ENCODE measurements at regions not wholly inside any gene's neighbourhood (a gene's known extent, or its start where the extent isn't known, plus 50 kb on each side); places are given as distances from the start of the nearest gene placed in this dataset.

DNA sequence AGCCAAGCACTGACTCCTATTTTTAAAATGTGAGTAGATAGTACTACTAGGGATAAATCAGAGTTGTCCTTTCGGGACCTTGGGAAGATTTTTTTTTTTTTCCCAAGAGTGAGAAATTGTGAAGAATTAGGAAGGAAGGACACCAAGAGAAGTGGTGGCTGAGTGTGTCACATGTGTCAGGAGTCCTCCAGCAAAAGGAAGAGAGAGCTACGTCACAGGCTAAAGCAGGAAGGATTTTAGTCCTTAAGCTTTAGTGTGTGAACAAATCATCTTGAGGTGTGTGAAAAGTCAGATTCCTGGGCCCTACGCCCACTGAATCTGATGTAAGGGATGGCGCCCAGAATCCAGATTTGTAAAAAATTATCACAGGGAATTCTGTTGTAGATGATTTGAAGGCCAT, 172.7 kb downstream of the SERPINI1 start:
- Histone ChIP-seq H3K9me2 (replicated peaks; ENCODE audit: low read depth, low read length) (no peaks in the 10 kb centered on the region), H3K27me3 (ENCODE audit: insufficient read depth, low read length, poor library complexity, severe bottlenecking) (no peaks in the 10 kb centered on the region), H4K20me1 (ENCODE audit: insufficient read depth, low read length, poor library complexity, severe bottlenecking) (no peaks in the 10 kb centered on the region), H3K9ac (ENCODE audit: low read depth, low read length, poor library complexity, severe bottlenecking) (no peak overlapping the region), H3K4me3 (ENCODE audit: low read length, poor library complexity, severe bottlenecking) (no peak overlapping the region), H3F3A (ENCODE audit: low read depth) (no peaks in the 10 kb centered on the region), H3K9me3 (ENCODE audit: insufficient read depth, low read depth, low read length) (no peaks in the 10 kb centered on the region), H3K36me3 (ENCODE audit: insufficient read depth, low read length) (no peaks in the 10 kb centered on the region), H3K4me2 (ENCODE audit: low read depth, low read length, poor library complexity, severe bottlenecking) (no peak overlapping the region), H2AFZ (ENCODE audit: low read length) (no peak overlapping the region), H3K4me1 (ENCODE audit: insufficient read depth, low read length, poor library complexity, severe bottlenecking) (no peaks in the 10 kb centered on the region), H3K79me2 (ENCODE audit: insufficient read depth, low read length) (no peaks in the 10 kb centered on the region)
- TF ChIP-seq, protein P1, sequence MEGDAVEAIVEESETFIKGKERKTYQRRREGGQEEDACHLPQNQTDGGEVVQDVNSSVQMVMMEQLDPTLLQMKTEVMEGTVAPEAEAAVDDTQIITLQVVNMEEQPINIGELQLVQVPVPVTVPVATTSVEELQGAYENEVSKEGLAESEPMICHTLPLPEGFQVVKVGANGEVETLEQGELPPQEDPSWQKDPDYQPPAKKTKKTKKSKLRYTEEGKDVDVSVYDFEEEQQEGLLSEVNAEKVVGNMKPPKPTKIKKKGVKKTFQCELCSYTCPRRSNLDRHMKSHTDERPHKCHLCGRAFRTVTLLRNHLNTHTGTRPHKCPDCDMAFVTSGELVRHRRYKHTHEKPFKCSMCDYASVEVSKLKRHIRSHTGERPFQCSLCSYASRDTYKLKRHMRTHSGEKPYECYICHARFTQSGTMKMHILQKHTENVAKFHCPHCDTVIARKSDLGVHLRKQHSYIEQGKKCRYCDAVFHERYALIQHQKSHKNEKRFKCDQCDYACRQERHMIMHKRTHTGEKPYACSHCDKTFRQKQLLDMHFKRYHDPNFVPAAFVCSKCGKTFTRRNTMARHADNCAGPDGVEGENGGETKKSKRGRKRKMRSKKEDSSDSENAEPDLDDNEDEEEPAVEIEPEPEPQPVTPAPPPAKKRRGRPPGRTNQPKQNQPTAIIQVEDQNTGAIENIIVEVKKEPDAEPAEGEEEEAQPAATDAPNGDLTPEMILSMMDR (conservative IDR thresholded peaks at IDR 0.05; ENCODE audit: low read length) = no peak

DNA sequence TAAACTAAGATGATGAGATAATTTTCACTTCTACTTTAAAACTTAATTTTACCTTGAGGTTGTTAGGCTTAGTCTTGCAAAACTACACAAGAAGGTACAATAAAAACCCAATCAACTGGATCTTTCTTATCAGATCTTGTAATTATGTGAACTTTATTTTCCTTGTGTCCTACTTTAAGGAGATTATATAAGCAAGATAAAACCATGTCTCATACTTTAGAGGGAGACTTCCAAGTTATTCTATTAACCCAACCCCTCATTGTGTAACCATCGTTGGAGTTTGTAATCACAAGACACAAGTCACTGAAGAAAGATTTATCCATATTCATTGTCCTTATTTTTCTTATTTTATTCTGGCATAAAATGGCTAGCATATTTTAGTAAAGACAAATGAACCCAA, 165.6 kb downstream of the SERPINI1 start:
- no peak overlapping the region for H2AFZ ChIP-seq (ENCODE audit: low read length)
- H3K4me1 ChIP-seq (ENCODE audit: insufficient read depth, low read length, poor library complexity, severe bottlenecking) = no peaks in the 10 kb centered on the region
- H3K36me3 ChIP-seq (ENCODE audit: insufficient read depth, low read length) = no peaks in the 10 kb centered on the region
- no peak for TF ChIP-seq EZH2phosphoT487 (IDR thresholded peaks at IDR 0.05; ENCODE audit: borderline replicate concordance)
- TF ChIP-seq, protein P1 (conservative IDR thresholded peaks at IDR 0.05; ENCODE audit: low read length) = no peak
- H4K20me1 ChIP-seq (ENCODE audit: insufficient read depth, low read length, poor library complexity, severe bottlenecking) = no peaks in the 10 kb centered on the region
- H3F3A ChIP-seq (ENCODE audit: low read depth) = no peaks in the 10 kb centered on the region
- no peaks in the 10 kb centered on the region for H3K79me2 ChIP-seq (ENCODE audit: insufficient read depth, low read length)
- no peaks in the 10 kb centered on the region for H3K27me3 ChIP-seq (ENCODE audit: insufficient read depth, low read length, poor library complexity, severe bottlenecking)
- no peaks in the 10 kb centered on the region for H3K9me3 ChIP-seq (ENCODE audit: insufficient read depth, low read depth, low read length)
- H3K9me2 ChIP-seq (replicated peaks; ENCODE audit: low read depth, low read length) = no peaks in the 10 kb centered on the region
- H3K4me3 ChIP-seq (ENCODE audit: low read length, poor library complexity, severe bottlenecking) = no peak overlapping the region
- H3K9ac ChIP-seq (ENCODE audit: low read depth, low read length, poor library complexity, severe bottlenecking) = no peak overlapping the region
- H3K4me2 ChIP-seq (ENCODE audit: low read depth, low read length, poor library complexity, severe bottlenecking) = no peak overlapping the region

DNA sequence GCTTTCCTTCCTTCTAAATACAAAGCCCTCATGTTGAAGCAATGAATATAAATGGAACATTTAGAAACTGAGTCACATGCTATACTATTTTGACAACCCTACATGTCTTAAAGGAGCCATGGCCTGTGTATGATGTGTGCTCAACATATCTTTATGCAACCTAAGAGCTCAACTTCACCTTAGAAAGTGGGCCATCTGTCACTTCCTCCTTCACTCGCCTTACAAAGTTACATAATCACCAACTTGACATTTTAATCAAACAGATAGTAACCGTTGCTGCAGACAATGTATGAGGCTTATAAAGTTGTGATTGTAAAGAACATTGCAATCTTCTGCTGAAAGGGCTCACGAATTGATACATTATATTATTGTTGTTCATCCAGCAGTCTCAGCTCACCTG, 163.6 kb downstream of the SERPINI1 start:
- H3K9ac ChIP-seq (ENCODE audit: low read depth, low read length, poor library complexity, severe bottlenecking) = no peak overlapping the region

DNA sequence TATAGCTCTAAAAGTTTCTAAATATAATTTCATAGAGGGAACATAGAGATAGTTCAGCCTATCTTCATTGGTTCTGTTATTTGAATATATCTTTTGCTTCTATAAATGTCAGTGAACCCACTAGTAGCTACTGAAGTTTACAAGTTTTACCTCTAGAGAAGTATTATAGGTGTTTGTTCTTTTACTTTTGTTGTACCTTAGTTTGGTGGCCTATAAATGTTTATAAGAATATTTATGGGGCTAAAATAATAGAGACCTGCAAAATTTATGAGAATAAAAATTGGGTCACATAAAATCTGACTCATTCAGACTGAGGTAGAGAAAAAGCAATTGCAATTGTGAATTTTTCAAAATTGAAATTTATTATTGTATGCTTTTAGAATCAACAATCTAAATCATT, 162.6 kb downstream of the SERPINI1 start:
- H3K27me3 ChIP-seq (ENCODE audit: insufficient read depth, low read length, poor library complexity, severe bottlenecking) = no peaks in the 10 kb centered on the region
- H3K4me2 ChIP-seq (ENCODE audit: low read depth, low read length, poor library complexity, severe bottlenecking) = no peak overlapping the region
- H3K9me2 ChIP-seq (replicated peaks; ENCODE audit: low read depth, low read length) = no peaks in the 10 kb centered on the region
- TF ChIP-seq EZH2phosphoT487 (IDR thresholded peaks at IDR 0.05; ENCODE audit: borderline replicate concordance) = no peak
- TF ChIP-seq, protein P1 (conservative IDR thresholded peaks at IDR 0.05; ENCODE audit: low read length) = no peak
- no peaks in the 10 kb centered on the region for H3K79me2 ChIP-seq (ENCODE audit: insufficient read depth, low read length)
- no peaks in the 10 kb centered on the region for H3K9me3 ChIP-seq (ENCODE audit: insufficient read depth, low read depth, low read length)
- H4K20me1 ChIP-seq (ENCODE audit: insufficient read depth, low read length, poor library complexity, severe bottlenecking) = no peaks in the 10 kb centered on the region
- no peak overlapping the region for H3K4me3 ChIP-seq (ENCODE audit: low read length, poor library complexity, severe bottlenecking)
- H3K4me1 ChIP-seq (ENCODE audit: insufficient read depth, low read length, poor library complexity, severe bottlenecking) = no peaks in the 10 kb centered on the region
- no peaks in the 10 kb centered on the region for H3K36me3 ChIP-seq (ENCODE audit: insufficient read depth, low read length)
- no peak overlapping the region for H3K9ac ChIP-seq (ENCODE audit: low read depth, low read length, poor library complexity, severe bottlenecking)
- H2AFZ ChIP-seq (ENCODE audit: low read length) = no peak overlapping the region
- no peaks in the 10 kb centered on the region for H3F3A ChIP-seq (ENCODE audit: low read depth)

More for the DNA sequence above, 163.6 kb downstream of the SERPINI1 start:
- no peak for TF ChIP-seq EZH2phosphoT487 (IDR thresholded peaks at IDR 0.05; ENCODE audit: borderline replicate concordance)
- H3K27me3 ChIP-seq (ENCODE audit: insufficient read depth, low read length, poor library complexity, severe bottlenecking) = no peaks in the 10 kb centered on the region
- no peak overlapping the region for H3K4me3 ChIP-seq (ENCODE audit: low read length, poor library complexity, severe bottlenecking)
- no peak overlapping the region for H3K4me2 ChIP-seq (ENCODE audit: low read depth, low read length, poor library complexity, severe bottlenecking)
- H2AFZ ChIP-seq (ENCODE audit: low read length) = no peak overlapping the region
- H4K20me1 ChIP-seq (ENCODE audit: insufficient read depth, low read length, poor library complexity, severe bottlenecking) = no peaks in the 10 kb centered on the region
- H3F3A ChIP-seq (ENCODE audit: low read depth) = no peaks in the 10 kb centered on the region
- H3K36me3 ChIP-seq (ENCODE audit: insufficient read depth, low read length) = no peaks in the 10 kb centered on the region
- no peaks in the 10 kb centered on the region for H3K79me2 ChIP-seq (ENCODE audit: insufficient read depth, low read length)
- no peaks in the 10 kb centered on the region for H3K4me1 ChIP-seq (ENCODE audit: insufficient read depth, low read length, poor library complexity, severe bottlenecking)
- H3K9me2 ChIP-seq (replicated peaks; ENCODE audit: low read depth, low read length) = no peaks in the 10 kb centered on the region
- no peaks in the 10 kb centered on the region for H3K9me3 ChIP-seq (ENCODE audit: insufficient read depth, low read depth, low read length)

Measured in Loucy (cell line).